Panc1 (cell line): ENCODE measurements at regions not wholly inside any gene's neighbourhood (a gene's known extent, or its start where the extent isn't known, plus 50 kb on each side); places are given as distances from the start of the nearest gene placed in this dataset.

Experiments used
- CTCF ChIP-seq: fragments of 450-650 bp; IDR thresholded peaks from 2 replicates; pipeline ENCODE4 v1.5.1; 2017; ENCODE audit warnings: mild to moderate bottlenecking
- REST ChIP-seq, 2 experiments: IDR thresholded peaks; 2 replicates each; pipeline ENCODE4 v1.6.1; 2011 to 2012; ENCODE audit warnings: low read depth in 2 of 2, control low read depth in 1 of 2, low read length in 1 of 2, mild to moderate bottlenecking in 1 of 2, moderate library complexity in 1 of 2; ENCODE audit not compliant: insufficient read depth in 1 of 2
- SIN3A ChIP-seq: IDR thresholded peaks from 2 replicates; pipeline ENCODE4 v1.6.1; 2012; ENCODE audit warnings: low read depth, mild to moderate bottlenecking, low read length, moderate library complexity, borderline replicate concordance; ENCODE audit not compliant: insufficient read depth

- TF ChIP-seq CTCF (no peak), SIN3A (no peak), REST (IDR thresholded peaks at IDR 0.05; ENCODE audit: insufficient read depth in 1 of 2, low read depth in 2 of 2, low read length in 1 of 2) (no peak)
These were observed 441.0 kb downstream of the CPS1 start for GRCh38 chr2:210997373-210997772.
